HEK293T (cell line): ENCODE measurements at regions not wholly inside any gene's neighbourhood (a gene's known extent, or its start where the extent isn't known, plus 50 kb on each side); places are given as distances from the start of the nearest gene placed in this dataset.

ENCODE experiments used
- ARNT ChIP-seq: fragments of 450-650 bp; IDR thresholded peaks from 2 replicates; pipeline ENCODE4 v1.6.1; 2017; ENCODE audit warnings: mild to moderate bottlenecking
- BHLHE40 ChIP-seq: fragments of 450-650 bp; IDR thresholded peaks from 2 replicates; pipeline ENCODE4 v1.6.1; 2016; ENCODE audit warnings: mild to moderate bottlenecking, moderate library complexity, borderline replicate concordance
- CTBP1 ChIP-seq: fragments of 450-650 bp; IDR thresholded peaks from 2 replicates; pipeline ENCODE4 v1.6.1; 2016; ENCODE audit warnings: borderline replicate concordance
- ELF4 ChIP-seq: fragments of 450-650 bp; IDR thresholded peaks from 2 replicates; pipeline ENCODE4 v1.6.1; 2017; ENCODE audit warnings: antibody characterized with exemption
- FOXA1 ChIP-seq: fragments of 450-650 bp; IDR thresholded peaks from 2 replicates; pipeline ENCODE4 v1.6.1; 2016; ENCODE audit warnings: mild to moderate bottlenecking
- FOXK2 ChIP-seq: fragments of 450-650 bp; IDR thresholded peaks from 2 replicates; pipeline ENCODE4 v1.6.1; 2016; ENCODE audit warnings: mild to moderate bottlenecking
- FOXM1 ChIP-seq: fragments of 450-650 bp; IDR thresholded peaks from 2 replicates; pipeline ENCODE4 v1.6.1; 2017; ENCODE audit warnings: mild to moderate bottlenecking, borderline replicate concordance
- HDGF ChIP-seq: fragments of 450-650 bp; IDR thresholded peaks from 2 replicates; pipeline ENCODE4 v1.6.1; 2017; ENCODE audit warnings: antibody characterized with exemption, borderline replicate concordance
- SP1 ChIP-seq: fragments of 450-650 bp; IDR thresholded peaks from 2 replicates; pipeline ENCODE4 v1.6.1; 2017
- SUZ12 ChIP-seq: fragments of 450-650 bp; IDR thresholded peaks from 2 replicates; pipeline ENCODE4 v1.6.1; 2016; ENCODE audit warnings: mild to moderate bottlenecking
- TARDBP ChIP-seq: fragments of 450-650 bp; IDR thresholded peaks from 2 replicates; pipeline ENCODE4 v1.6.1; 2016
- TF ChIP-seq, protein P1 (sequence below): fragments of 450-650 bp; IDR thresholded peaks from 2 replicates; pipeline ENCODE4 v1.6.1; 2016

DNA sequence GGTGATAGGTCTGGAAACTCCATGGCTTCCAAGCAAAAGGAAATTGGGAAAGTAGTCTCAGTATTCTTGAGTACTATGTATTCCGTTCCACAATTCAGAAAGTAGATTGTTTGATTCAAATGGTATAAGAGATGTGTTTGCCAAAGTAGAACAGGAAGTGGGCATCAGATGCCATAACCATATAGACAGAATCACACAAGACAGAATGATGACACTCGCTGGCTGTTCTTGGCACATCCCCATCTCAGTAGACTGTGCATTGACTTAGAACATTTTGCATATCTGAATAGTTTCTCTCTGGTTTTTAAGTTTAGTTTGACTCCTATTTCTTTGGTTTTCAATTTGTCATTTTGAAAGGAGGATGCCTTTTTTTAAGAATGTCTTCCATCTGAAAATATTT is 221.1 kb upstream of the RGS6 start:
- no peak for TF ChIP-seq BHLHE40
- no peak for TF ChIP-seq FOXA1
- no peak for TF ChIP-seq ELF4
- TF ChIP-seq CTBP1: no peak
- no peak for TF ChIP-seq ARNT
- TF ChIP-seq, protein P1, sequence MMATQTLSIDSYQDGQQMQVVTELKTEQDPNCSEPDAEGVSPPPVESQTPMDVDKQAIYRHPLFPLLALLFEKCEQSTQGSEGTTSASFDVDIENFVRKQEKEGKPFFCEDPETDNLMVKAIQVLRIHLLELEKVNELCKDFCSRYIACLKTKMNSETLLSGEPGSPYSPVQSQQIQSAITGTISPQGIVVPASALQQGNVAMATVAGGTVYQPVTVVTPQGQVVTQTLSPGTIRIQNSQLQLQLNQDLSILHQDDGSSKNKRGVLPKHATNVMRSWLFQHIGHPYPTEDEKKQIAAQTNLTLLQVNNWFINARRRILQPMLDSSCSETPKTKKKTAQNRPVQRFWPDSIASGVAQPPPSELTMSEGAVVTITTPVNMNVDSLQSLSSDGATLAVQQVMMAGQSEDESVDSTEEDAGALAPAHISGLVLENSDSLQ: no peak
- no peak for TF ChIP-seq SUZ12
- no peak for TF ChIP-seq SP1
- no peak for TF ChIP-seq TARDBP
- TF ChIP-seq FOXK2: no peak
- TF ChIP-seq HDGF: no peak
- TF ChIP-seq FOXM1: no peak
